H1 (cell line): ENCODE measurements at regions not wholly inside any gene's neighbourhood (a gene's known extent, or its start where the extent isn't known, plus 50 kb on each side); places are given as distances from the start of the nearest gene placed in this dataset.

Source experiments
- CBX8 ChIP-seq: fragments of 300-800, 300-1000 bp; sonication (generic); IDR thresholded peaks from 2 replicates; pipeline ENCODE4 v1.7.1; 2016; ENCODE audit warnings: low read depth, low read length, borderline replicate concordance
- CHD7 ChIP-seq: fragments of 300-600 bp; sonication (generic); IDR thresholded peaks from 2 replicates; pipeline ENCODE4 v1.7.1; 2012; ENCODE audit warnings: low read length, moderate library complexity, mild to moderate bottlenecking, inconsistent platforms; ENCODE audit not compliant: insufficient replicate concordance
- CTBP2 ChIP-seq: IDR thresholded peaks from 2 replicates; pipeline ENCODE4 v1.7.0; 2011; ENCODE audit warnings: borderline replicate concordance, mild to moderate bottlenecking, moderate library complexity, mixed read lengths, low read length; ENCODE audit not compliant: insufficient read depth, insufficient read length
- EP300 ChIP-seq, 2 experiments: IDR thresholded peaks; 1 replicate in 1 of 2; 2 replicates in 1 of 2; pipeline ENCODE4 v1.6.1; 2011 to 2012; ENCODE audit warnings: low read depth in 2 of 2, low read length in 2 of 2, mild to moderate bottlenecking in 2 of 2, borderline replicate concordance in 1 of 2, inconsistent platforms in 1 of 2, moderate library complexity in 1 of 2
- EZH2 ChIP-seq: fragments of 200-600 bp; sonication (generic); IDR thresholded peaks from 2 replicates; pipeline ENCODE4 v1.7.1; 2012; ENCODE audit warnings: low read depth, mild to moderate bottlenecking, moderate library complexity, low read length, inconsistent platforms; ENCODE audit not compliant: severe bottlenecking
- NRF1 ChIP-seq: IDR thresholded peaks from 2 replicates; pipeline ENCODE4 v1.6.1; 2011; ENCODE audit warnings: mild to moderate bottlenecking, low read depth, low read length, improper control_type of control experiment
- PHF8 ChIP-seq: fragments of 200-600 bp; sonication (generic); conservative IDR thresholded peaks from 2 replicates; pipeline ENCODE4 v1.7.1; 2012; ENCODE audit warnings: low read depth, mild to moderate bottlenecking, inconsistent platforms, low read length, moderate library complexity
- POLR2A ChIP-seq, 2 experiments: IDR thresholded peaks; 1 replicate in 1 of 2; 2 replicates in 1 of 2; pipeline ENCODE4 v1.6.1; 2011; ENCODE audit warnings: low read depth in 2 of 2, low read length in 2 of 2, mild to moderate bottlenecking in 2 of 2; ENCODE audit errors: control extremely low read depth in 1 of 2
- SAP30 ChIP-seq: fragments of 300-600 bp; sonication (generic); IDR thresholded peaks from 2 replicates; pipeline ENCODE4 v1.7.1; 2012; ENCODE audit warnings: low read length, moderate library complexity, mild to moderate bottlenecking, inconsistent platforms; ENCODE audit not compliant: insufficient read depth, insufficient replicate concordance
- SIRT6 ChIP-seq: IDR thresholded peaks from one replicate; pipeline ENCODE4 v1.7.1; 2012; ENCODE audit warnings: low read length, inconsistent platforms

GRCh38 chr2:7473135-7473771, 556.0 kb downstream of the RNF144A start (continued):
- TF ChIP-seq CHD7 (no peak), PHF8 (no peak), CBX8 (no peak), SAP30 (no peak), EZH2 (no peak), POLR2A (IDR thresholded peaks at IDR 0.05; ENCODE audit: control extremely low read depth in 1 of 2, low read depth in 2 of 2, low read length in 2 of 2) (no peak), SIRT6 (no peak), EP300 (IDR thresholded peaks at IDR 0.05; ENCODE audit: borderline replicate concordance in 1 of 2, low read depth in 2 of 2, low read length in 2 of 2) (no peak), NRF1 (no peak), CTBP2 (no peak)
